K562 (cell line): ENCODE measurements at regions not wholly inside any gene's neighbourhood (a gene's known extent, or its start where the extent isn't known, plus 50 kb on each side); places are given as distances from the start of the nearest gene placed in this dataset.
"Not testable (repeated sequence)": the region's sequence is repeated elsewhere in the genome, so short reads cannot be mapped to it uniquely, and the experiment has no call there.

Experiments
- ATF1 ChIP-seq, 2 experiments: fragments of 450-650 bp in 1 of 2; IDR thresholded peaks; 2 replicates each; pipeline ENCODE4 v1.6.1; 2016; ENCODE audit warnings: missing compliant biosample characterization in 1 of 2, missing genetic modification characterization in 1 of 2
- BHLHE40 ChIP-seq: IDR thresholded peaks from 2 replicates; pipeline ENCODE4 v1.6.1; 2011; ENCODE audit warnings: low read length, improper control_type of control experiment
- C11orf30 ChIP-seq: fragments of 450-650 bp; IDR thresholded peaks from 2 replicates; pipeline ENCODE4 v1.6.1; 2016; ENCODE audit warnings: low read depth, mild to moderate bottlenecking
- CXXC5 ChIP-seq: fragments of 250-450 bp; sonication (Bioruptor Pico); IDR thresholded peaks from 2 replicates; pipeline ENCODE4 v1.8.0; 2022; ENCODE audit warnings: inconsistent platforms, mild to moderate bottlenecking, moderate library complexity
- ESRRA ChIP-seq: fragments of 450-650 bp; IDR thresholded peaks from 2 replicates; pipeline ENCODE4 v1.6.1; 2014; ENCODE audit warnings: low read depth, mild to moderate bottlenecking, moderate library complexity, borderline replicate concordance
- FOXJ2 ChIP-seq: fragments of 200-800 bp; sonication (Bioruptor generic); IDR thresholded peaks from 2 replicates; pipeline ENCODE4 v1.6.1; 2016; ENCODE audit warnings: missing genetic modification characterization, missing compliant biosample characterization
- KDM1A ChIP-seq, 2 experiments: fragments of 450-650 bp; IDR thresholded peaks; 2 replicates each; pipeline ENCODE4 v1.6.1; 2016; ENCODE audit warnings: mild to moderate bottlenecking in 2 of 2
- MTA2 ChIP-seq: fragments of 450-650 bp; IDR thresholded peaks from 2 replicates; pipeline ENCODE4 v1.6.1; 2016; ENCODE audit warnings: low read depth
- NRF1 ChIP-seq, 2 experiments: fragments of 450-650 bp; IDR thresholded peaks in 1 of 2; conservative IDR thresholded peaks in 1 of 2; 2 replicates each; pipeline ENCODE4 v1.6.1; 2014; ENCODE audit warnings: mild to moderate bottlenecking in 2 of 2
- PML ChIP-seq: IDR thresholded peaks from 2 replicates; pipeline ENCODE4 v1.6.1; 2012; ENCODE audit warnings: low read length, inconsistent platforms
- RBFOX2 ChIP-seq: fragments of 200-400 bp; formaldehyde crosslinking; IDR thresholded peaks from 2 replicates; pipeline ENCODE4 v1.6.1; 2017; ENCODE audit warnings: low read depth, mild to moderate bottlenecking, low read length, moderate library complexity
- TBL1XR1 ChIP-seq, 2 experiments: IDR thresholded peaks; 2 replicates each; pipeline ENCODE4 v1.6.1; 2012; ENCODE audit warnings: improper control_type of control experiment in 2 of 2, low read length in 2 of 2, mild to moderate bottlenecking in 1 of 2
- TEAD4 ChIP-seq, 2 experiments: sonication (generic) in 1 of 2; formaldehyde crosslinking in 1 of 2; IDR thresholded peaks; 2 replicates each; pipeline versions ENCODE4 v1.6.1 to v1.8.0; 2012 to 2022; ENCODE audit warnings: borderline replicate concordance in 1 of 2, inconsistent platforms in 1 of 2, low read length in 1 of 2, mild to moderate bottlenecking in 1 of 2, missing genetic modification reagents in 1 of 2
- ZFX ChIP-seq: sonication (generic); formaldehyde crosslinking; IDR thresholded peaks from 2 replicates; pipeline ENCODE4 v1.8.0; 2022; ENCODE audit warnings: mild to moderate bottlenecking, missing genetic modification reagents, moderate library complexity
- ZKSCAN1 ChIP-seq: fragments of 150-350 bp; IDR thresholded peaks from 2 replicates; pipeline ENCODE4 v1.6.1; 2016; ENCODE audit warnings: low read depth, low read length
- TF ChIP-seq, protein P1 (sequence below): sonication (generic); formaldehyde crosslinking; IDR thresholded peaks from 2 replicates; pipeline ENCODE4 v1.8.0; 2022; ENCODE audit warnings: missing genetic modification reagents, mild to moderate bottlenecking, moderate library complexity, borderline replicate concordance
- TF ChIP-seq, protein P2 (sequence below), 2 experiments: fragments of 450-650 bp; IDR thresholded peaks; 2 replicates each; pipeline ENCODE4 v1.6.1; 2016; ENCODE audit warnings: mild to moderate bottlenecking in 2 of 2, borderline replicate concordance in 1 of 2, low read depth in 1 of 2, moderate library complexity in 1 of 2
- TF ChIP-seq, protein P3 (sequence below): sonication (generic); IDR thresholded peaks from 2 replicates; pipeline ENCODE4 v1.6.1; 2016

DNA sequence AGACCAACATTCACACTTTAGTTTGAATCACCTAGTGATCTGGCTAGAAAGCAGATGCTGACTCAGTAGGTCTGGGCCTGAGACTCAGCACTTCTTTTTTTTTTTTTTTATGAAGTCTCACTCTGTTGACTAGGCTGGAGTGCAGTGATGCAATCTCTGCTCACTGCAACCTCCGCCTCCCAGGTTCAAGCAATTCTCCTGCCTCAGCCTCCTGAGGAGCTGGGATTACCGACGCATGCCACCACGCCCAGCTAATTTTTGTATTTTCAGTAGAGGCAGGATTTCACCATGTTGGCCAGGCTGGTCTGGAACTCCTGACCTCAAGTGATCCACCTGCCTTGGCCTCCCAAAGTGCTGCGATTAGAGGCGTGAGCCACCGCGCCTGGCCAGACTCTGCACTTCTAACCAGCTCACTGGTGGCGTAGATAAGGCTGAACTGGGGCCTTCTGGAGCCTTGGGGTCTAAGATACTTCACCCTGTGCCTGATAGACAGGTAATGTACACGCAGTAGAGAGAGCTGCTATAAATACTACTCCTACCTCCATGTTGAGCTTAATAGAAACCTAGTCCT lies 78.3 kb upstream of the FHL2 start (continued):
- TF ChIP-seq ESRRA: 0 out of 2 replicates have a peak, but pooled peaks have one; percentile 18
- TF ChIP-seq, protein P1, sequence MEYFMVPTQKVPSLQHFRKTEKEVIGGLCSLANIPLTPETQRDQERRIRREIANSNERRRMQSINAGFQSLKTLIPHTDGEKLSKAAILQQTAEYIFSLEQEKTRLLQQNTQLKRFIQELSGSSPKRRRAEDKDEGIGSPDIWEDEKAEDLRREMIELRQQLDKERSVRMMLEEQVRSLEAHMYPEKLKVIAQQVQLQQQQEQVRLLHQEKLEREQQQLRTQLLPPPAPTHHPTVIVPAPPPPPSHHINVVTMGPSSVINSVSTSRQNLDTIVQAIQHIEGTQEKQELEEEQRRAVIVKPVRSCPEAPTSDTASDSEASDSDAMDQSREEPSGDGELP: peak; percentile 35; the same call in 1 of the 2 replicates
- TF ChIP-seq TEAD4 (IDR thresholded peaks at IDR 0.05; ENCODE audit: low read length): peak; percentile 85
- not testable (repeated sequence) for TF ChIP-seq TEAD4 (CRISPR knock-in tag; IDR thresholded peaks at IDR 0.05; ENCODE audit: borderline replicate concordance); ATF1 (CRISPR knock-in tag; IDR thresholded peaks at IDR 0.05)
- TF ChIP-seq PML: peak; percentile 66; the same call in 1 of the 2 replicates
- TF ChIP-seq ZKSCAN1: peak; percentile 54; the same call in 1 of the 2 replicates
- peak; percentile 60; the same call in 1 of the 2 replicates for TF ChIP-seq BHLHE40
- peak; percentile 96 for TF ChIP-seq C11orf30
- TF ChIP-seq MTA2: peak; percentile 73
- peak; percentile 58 to 61; a peak in 2 of 4 replicates for TF ChIP-seq NRF1 (conservative IDR thresholded peaks at IDR 0.05 in 1 of 2, IDR thresholded peaks at IDR 0.05 in 1 of 2)
- peak; percentile 87 to 92 for TF ChIP-seq KDM1A (IDR thresholded peaks at IDR 0.05)
- TF ChIP-seq, protein P2, sequence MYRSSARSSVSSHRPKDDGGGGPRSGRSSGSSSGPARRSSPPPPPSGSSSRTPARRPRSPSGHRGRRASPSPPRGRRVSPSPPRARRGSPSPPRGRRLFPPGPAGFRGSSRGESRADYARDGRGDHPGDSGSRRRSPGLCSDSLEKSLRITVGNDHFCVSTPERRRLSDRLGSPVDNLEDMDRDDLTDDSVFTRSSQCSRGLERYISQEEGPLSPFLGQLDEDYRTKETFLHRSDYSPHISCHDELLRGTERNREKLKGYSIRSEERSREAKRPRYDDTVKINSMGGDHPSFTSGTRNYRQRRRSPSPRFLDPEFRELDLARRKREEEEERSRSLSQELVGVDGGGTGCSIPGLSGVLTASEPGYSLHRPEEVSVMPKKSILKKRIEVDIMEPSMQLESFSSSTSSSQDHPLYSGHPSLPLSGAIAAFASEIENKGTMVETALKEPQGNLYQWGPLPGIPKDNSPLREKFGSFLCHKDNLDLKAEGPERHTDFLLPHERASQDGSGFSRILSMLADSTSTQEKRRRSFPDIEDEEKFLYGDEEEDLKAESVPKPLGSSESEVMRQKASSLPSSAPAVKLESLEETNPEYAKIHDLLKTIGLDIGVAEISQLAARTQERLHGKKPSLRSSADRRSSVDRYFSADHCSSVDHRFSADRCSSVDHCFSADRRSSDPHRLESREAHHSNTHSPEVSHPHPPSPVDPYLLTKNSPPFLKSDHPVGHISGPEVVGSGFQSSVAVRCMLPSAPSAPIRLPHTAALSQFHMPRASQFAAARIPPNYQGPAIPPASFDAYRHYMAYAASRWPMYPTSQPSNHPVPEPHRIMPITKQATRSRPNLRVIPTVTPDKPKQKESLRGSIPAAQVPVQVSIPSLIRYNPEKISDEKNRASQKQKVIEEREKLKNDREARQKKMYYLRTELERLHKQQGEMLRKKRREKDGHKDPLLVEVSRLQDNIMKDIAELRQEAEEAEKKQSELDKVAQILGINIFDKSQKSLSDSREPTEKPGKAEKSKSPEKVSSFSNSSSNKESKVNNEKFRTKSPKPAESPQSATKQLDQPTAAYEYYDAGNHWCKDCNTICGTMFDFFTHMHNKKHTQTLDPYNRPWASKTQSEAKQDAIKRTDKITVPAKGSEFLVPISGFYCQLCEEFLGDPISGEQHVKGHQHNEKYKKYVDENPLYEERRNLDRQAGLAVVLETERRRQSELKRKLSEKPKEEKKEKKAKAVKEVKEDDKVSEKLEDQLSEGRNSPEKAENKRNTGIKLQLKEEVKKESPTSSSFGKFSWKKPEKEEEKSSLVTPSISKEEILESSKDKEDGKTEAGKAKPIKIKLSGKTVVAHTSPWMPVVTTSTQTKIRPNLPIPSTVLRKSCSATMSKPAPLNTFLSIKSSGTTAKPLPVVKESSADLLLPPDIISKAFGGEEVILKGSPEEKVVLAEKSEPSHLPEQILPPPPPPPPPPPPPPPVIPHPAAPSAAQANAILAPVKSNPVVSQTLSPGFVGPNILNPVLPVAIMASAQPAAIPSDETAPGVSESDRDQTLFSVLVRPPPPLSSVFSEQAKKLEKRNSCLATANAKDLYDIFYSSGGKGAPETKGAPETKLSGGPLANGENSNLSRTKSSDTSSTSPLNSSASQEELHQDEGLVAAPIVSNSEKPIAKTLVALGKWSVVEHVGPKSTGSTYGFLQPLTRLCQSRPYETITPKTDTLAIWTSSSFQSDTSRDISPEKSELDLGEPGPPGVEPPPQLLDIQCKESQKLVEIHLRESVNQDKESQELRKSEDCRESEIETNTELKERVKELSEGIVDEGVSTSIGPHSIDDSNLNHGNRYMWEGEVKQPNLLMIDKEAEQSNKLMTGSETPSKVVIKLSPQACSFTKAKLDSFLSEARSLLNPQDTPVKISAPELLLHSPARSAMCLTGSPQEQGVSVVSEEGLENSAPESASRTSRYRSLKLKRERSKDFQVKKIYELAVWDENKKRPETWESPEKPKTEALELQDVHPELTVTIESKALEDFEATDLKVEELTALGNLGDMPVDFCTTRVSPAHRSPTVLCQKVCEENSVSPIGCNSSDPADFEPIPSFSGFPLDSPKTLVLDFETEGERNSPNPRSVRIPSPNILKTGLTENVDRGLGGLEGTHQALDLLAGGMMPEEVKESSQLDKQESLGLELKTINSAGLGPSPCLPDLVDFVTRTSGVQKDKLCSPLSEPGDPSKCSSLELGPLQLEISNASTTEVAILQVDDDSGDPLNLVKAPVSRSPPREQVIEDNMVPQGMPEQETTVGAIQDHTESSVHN (IDR thresholded peaks at IDR 0.05; ENCODE audit: borderline replicate concordance in 1 of 2, low read depth in 1 of 2): peak in 1 of 2 experiments; percentile 63; a peak in 1 of 4 replicates
- peak; percentile 42; the same call in 1 of the 2 replicates for TF ChIP-seq RBFOX2
- TF ChIP-seq ATF1 (tag; IDR thresholded peaks at IDR 0.05): peak; percentile 54; the same call in 1 of the 2 replicates
- TF ChIP-seq FOXJ2: peak; percentile 69; the same call in 1 of the 2 replicates
- peak in 1 of 2 experiments; percentile 53; a peak in 2 of 4 replicates for TF ChIP-seq TBL1XR1 (IDR thresholded peaks at IDR 0.05; ENCODE audit: low read length in 2 of 2)
- peak; percentile 56 for TF ChIP-seq ZFX (CRISPR knock-in tag)
- TF ChIP-seq, protein P3, sequence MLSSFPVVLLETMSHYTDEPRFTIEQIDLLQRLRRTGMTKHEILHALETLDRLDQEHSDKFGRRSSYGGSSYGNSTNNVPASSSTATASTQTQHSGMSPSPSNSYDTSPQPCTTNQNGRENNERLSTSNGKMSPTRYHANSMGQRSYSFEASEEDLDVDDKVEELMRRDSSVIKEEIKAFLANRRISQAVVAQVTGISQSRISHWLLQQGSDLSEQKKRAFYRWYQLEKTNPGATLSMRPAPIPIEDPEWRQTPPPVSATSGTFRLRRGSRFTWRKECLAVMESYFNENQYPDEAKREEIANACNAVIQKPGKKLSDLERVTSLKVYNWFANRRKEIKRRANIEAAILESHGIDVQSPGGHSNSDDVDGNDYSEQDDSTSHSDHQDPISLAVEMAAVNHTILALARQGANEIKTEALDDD: peak; percentile 82; the same call in 1 of the 2 replicates
- peak; percentile 92 for TF ChIP-seq CXXC5
